ENCODE measurements at regions not wholly inside any gene's neighbourhood (a gene's known extent, or its start where the extent isn't known, plus 50 kb on each side); places are given as distances from the start of the nearest gene placed in this dataset.

- Histone ChIP-seq H3K4me1 (ENCODE audit: low read depth, poor library complexity, severe bottlenecking) (peaks cover 18% of the 10 kb centered on the region), H4K20me1 (ENCODE audit: insufficient read depth) (no peaks in the 10 kb centered on the region), H3K27me3 (ENCODE audit: insufficient read depth, low read depth) (no peaks in the 10 kb centered on the region), H2AFZ (ENCODE audit: low read depth) (no peak overlapping the region), H3K27ac (no peak overlapping the region), H3K79me2 (ENCODE audit: insufficient read depth, low read depth) (no peaks in the 10 kb centered on the region), H3K4me2 (no peak overlapping the region), H3K4me3 (IDR thresholded peaks at IDR 0.05; ENCODE audit: insufficient read depth, low read depth, low read length) (no peak overlapping the region), H3K9ac (no peak overlapping the region), H3K36me3 (ENCODE audit: insufficient read depth) (no peaks in the 10 kb centered on the region)
- TF ChIP-seq, protein P1, sequence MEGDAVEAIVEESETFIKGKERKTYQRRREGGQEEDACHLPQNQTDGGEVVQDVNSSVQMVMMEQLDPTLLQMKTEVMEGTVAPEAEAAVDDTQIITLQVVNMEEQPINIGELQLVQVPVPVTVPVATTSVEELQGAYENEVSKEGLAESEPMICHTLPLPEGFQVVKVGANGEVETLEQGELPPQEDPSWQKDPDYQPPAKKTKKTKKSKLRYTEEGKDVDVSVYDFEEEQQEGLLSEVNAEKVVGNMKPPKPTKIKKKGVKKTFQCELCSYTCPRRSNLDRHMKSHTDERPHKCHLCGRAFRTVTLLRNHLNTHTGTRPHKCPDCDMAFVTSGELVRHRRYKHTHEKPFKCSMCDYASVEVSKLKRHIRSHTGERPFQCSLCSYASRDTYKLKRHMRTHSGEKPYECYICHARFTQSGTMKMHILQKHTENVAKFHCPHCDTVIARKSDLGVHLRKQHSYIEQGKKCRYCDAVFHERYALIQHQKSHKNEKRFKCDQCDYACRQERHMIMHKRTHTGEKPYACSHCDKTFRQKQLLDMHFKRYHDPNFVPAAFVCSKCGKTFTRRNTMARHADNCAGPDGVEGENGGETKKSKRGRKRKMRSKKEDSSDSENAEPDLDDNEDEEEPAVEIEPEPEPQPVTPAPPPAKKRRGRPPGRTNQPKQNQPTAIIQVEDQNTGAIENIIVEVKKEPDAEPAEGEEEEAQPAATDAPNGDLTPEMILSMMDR (conservative IDR thresholded peaks at IDR 0.05; ENCODE audit: low read depth, low read length) = no peak
Observed at GRCh38 chrX:17990532-17990931, 129.4 kb upstream of the RAI2 start.

DNA sequence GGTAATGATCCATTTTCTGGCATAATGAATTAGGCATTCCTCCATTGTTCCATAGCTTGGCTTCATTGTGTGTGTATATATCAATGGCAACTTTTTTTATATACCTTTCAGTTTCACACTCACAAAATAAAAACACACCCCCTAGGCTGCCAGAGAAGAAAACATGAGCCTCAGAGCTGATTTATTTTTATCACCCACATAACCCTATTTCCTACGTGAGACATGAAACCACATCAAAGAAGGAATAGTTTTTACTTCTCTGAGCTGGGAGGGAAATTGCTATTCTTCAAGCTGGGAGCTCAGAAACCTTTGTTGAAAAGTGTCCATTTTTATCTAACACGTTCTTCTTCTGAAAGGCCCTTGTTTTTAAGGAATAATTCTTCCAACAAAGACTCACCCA, 126.7 kb upstream of the RAI2 start:
- H4K20me1 ChIP-seq (ENCODE audit: insufficient read depth) = no peaks in the 10 kb centered on the region
- H3K36me3 ChIP-seq (ENCODE audit: insufficient read depth) = no peaks in the 10 kb centered on the region
- peaks cover 18% of the 10 kb centered on the region for H3K4me1 ChIP-seq (ENCODE audit: low read depth, poor library complexity, severe bottlenecking)
- no peaks in the 10 kb centered on the region for H3K79me2 ChIP-seq (ENCODE audit: insufficient read depth, low read depth)
- peak overlapping the region; percentile 47; the same call in 1 of the 2 replicates for H3K4me2 ChIP-seq
- H3K27me3 ChIP-seq (ENCODE audit: insufficient read depth, low read depth) = no peaks in the 10 kb centered on the region
- TF ChIP-seq, protein P1 (conservative IDR thresholded peaks at IDR 0.05; ENCODE audit: low read depth, low read length) = no peak
- no peak overlapping the region for H3K27ac ChIP-seq
- no peak overlapping the region; the same call in 1 of the 2 replicates for H2AFZ ChIP-seq (ENCODE audit: low read depth)
- no peak overlapping the region for H3K9ac ChIP-seq
- H3K4me3 ChIP-seq (IDR thresholded peaks at IDR 0.05; ENCODE audit: insufficient read depth, low read depth, low read length) = no peak overlapping the region

DNA sequence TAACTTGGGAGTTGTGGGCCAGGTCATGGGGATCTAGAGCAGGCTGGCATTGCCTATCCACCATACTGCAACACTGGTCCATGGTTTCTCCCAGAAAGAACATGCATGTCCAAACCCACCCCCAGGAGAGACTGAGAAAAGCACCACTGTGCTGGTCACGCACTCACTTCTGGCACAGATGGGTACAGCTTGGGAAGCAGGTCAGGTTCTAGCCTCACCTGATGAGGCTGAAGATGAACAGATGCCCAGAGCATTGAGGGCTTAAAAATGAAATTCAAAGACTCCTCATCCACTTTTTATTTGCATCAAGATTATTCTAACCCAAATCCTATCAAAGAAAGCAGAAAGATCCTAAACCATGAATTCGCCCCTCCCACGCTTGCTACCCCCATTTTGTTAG, 125.9 kb upstream of the RAI2 start:
- no peaks in the 10 kb centered on the region for H3K79me2 ChIP-seq (ENCODE audit: insufficient read depth, low read depth)
- TF ChIP-seq, protein P1 (conservative IDR thresholded peaks at IDR 0.05; ENCODE audit: low read depth, low read length) = no peak
- no peak overlapping the region for H3K4me3 ChIP-seq (IDR thresholded peaks at IDR 0.05; ENCODE audit: insufficient read depth, low read depth, low read length)
- no peak overlapping the region for H3K27ac ChIP-seq
- H3K36me3 ChIP-seq (ENCODE audit: insufficient read depth) = no peaks in the 10 kb centered on the region
- peak overlapping the region; percentile 47; the same call in 1 of the 2 replicates for H3K4me2 ChIP-seq
- no peaks in the 10 kb centered on the region for H4K20me1 ChIP-seq (ENCODE audit: insufficient read depth)
- H3K9ac ChIP-seq = no peak overlapping the region
- no peaks in the 10 kb centered on the region for H3K27me3 ChIP-seq (ENCODE audit: insufficient read depth, low read depth)
- H3K4me1 ChIP-seq (ENCODE audit: low read depth, poor library complexity, severe bottlenecking) = peaks cover 18% of the 10 kb centered on the region
- H2AFZ ChIP-seq (ENCODE audit: low read depth) = no peak overlapping the region

GRCh38 chrX:17986440-17986839, 125.3 kb upstream of the RAI2 start:
- TF ChIP-seq, protein P1 (conservative IDR thresholded peaks at IDR 0.05; ENCODE audit: low read depth, low read length) = no peak
- H3K4me3 ChIP-seq (IDR thresholded peaks at IDR 0.05; ENCODE audit: insufficient read depth, low read depth, low read length) = no peak overlapping the region
- H4K20me1 ChIP-seq (ENCODE audit: insufficient read depth) = no peaks in the 10 kb centered on the region
- H3K36me3 ChIP-seq (ENCODE audit: insufficient read depth) = no peaks in the 10 kb centered on the region
- H2AFZ ChIP-seq (ENCODE audit: low read depth) = no peak overlapping the region
- no peak overlapping the region for H3K27ac ChIP-seq
- H3K79me2 ChIP-seq (ENCODE audit: insufficient read depth, low read depth) = no peaks in the 10 kb centered on the region
- H3K4me2 ChIP-seq = no peak overlapping the region
- no peaks in the 10 kb centered on the region for H3K27me3 ChIP-seq (ENCODE audit: insufficient read depth, low read depth)
- H3K4me1 ChIP-seq (ENCODE audit: low read depth, poor library complexity, severe bottlenecking) = peaks cover 18% of the 10 kb centered on the region
- no peak overlapping the region for H3K9ac ChIP-seq
